OCI-LY1 (cell line): ENCODE measurements at regions not wholly inside any gene's neighbourhood (a gene's known extent, or its start where the extent isn't known, plus 50 kb on each side); places are given as distances from the start of the nearest gene placed in this dataset.

Source experiments
- CTCF ChIP-seq: fragments of 200-600 bp; sonication (generic), shearing (Covaris generic); IDR thresholded peaks from 2 replicates; pipeline ENCODE4 v1.5.1; 2017; ENCODE audit warnings: mild to moderate bottlenecking, antibody characterized with exemption, low read length, moderate library complexity, mixed read lengths
- EZH2 ChIP-seq: fragments of 200-600 bp; sonication (generic), shearing (Covaris generic); IDR thresholded peaks from 2 replicates; pipeline ENCODE4 v1.8.0; 2017; ENCODE audit warnings: borderline replicate concordance, mixed run types, mild to moderate bottlenecking, antibody characterized with exemption, low read length, moderate library complexity, mixed read lengths

- TF ChIP-seq CTCF (no peak), EZH2 (no peak)
Measured at GRCh38 chr9:87178302-87178701, 231.0 kb upstream of the GAS1 start.
